IPS-NIHi7 (cell line): ENCODE measurements at regions not wholly inside any gene's neighbourhood (a gene's known extent, or its start where the extent isn't known, plus 50 kb on each side); places are given as distances from the start of the nearest gene placed in this dataset.

Experiments used
- DNase-seq: peaks from one replicate; pipeline ENCODE4 v3.0.0; 2012; ENCODE audit warnings: mixed read lengths; ENCODE audit errors: extremely low spot score

GRCh38 chr1:30272277-30273020 is 450.9 kb downstream of the MATN1 start:
- no peak for DNase-seq

DNA sequence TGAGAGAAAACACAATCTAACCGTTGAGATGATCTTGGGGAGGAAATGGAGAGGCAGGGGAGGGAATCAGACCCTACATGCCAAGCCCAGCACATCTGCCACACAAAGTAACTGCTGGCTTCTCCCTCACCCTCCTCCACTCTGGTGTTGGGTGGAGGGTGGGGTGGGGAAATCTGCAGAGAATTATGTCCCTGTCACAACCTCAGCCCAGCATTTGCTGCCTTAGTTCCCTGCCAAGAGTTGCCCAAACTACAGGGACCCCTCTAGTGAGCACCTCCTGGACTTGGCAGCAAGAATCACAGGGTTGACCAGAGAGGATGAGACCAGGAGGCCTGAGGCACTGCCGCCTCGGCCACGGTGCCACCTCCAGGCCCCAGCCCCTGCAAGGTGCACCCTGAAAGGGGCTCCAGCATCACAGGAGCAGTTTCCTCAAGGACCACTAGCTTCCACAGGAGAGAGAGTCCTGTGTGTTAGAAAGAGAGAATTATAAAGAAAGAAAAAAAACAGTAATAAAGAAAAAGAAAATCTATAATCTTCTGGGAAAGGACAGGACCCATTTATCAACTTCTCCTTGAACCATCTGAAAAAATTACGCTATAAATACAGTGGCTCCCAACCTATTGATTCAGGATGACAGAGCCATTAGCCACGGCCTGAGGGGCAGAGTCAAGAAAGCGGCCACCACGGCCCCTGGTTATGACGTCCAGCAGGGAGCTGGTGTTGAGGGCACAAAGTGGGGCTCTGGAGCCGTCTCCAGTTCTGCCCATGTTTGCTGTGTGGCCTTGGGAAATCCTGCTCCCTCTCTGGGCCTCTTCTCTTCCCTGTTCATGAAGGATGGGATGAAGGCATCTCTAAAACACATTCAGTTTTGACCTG is 451.7 kb downstream of the MATN1 start:
- DNase-seq = no peak

DNA sequence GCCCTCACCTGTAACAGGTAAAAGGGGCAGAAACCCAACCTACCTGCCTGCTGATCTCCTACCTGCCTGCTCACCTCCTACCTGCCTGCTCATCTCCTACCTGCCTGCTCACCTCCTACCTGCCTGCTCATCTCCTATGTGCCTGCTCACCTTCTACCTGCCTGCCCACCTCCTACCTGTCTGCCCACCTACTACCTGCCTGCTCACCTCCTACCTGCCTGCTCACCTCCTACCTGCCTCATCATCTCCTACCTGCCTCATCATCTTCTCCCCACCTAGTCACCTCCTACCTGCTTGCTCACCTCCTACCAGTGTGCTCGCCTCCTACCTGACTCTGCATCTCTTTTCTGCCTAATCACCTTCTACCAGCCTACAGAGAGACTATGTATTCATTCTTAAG is 452.9 kb downstream of the MATN1 start:
- DNase-seq = no peak

- DNase-seq = no peak
Observed at GRCh38 chr1:30268923-30269666, 454.3 kb downstream of the MATN1 start.

GRCh38 chr1:30267856-30268255 is 455.5 kb downstream of the MATN1 start:
- no peak for DNase-seq

DNA sequence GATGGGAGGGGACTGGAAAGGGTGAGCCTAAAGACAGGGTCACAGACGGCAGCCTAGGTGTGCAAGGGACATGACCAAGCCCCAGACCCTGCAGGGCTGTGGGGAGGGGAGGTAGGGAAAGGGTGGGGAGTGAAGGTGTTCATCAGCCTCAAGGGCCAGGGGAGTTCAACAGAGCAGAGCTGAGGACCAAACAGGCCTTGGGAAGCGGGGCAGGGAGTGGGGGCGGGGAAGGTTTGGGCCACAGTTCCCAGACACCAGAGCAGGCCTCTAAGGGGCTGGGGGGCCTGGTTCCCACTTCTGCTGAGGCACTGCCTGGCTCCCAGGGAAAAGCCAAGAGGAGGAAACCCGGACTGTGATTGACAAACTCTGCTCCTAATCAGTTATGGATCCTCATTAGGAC is 456.3 kb downstream of the MATN1 start:
- no peak for DNase-seq

DNA sequence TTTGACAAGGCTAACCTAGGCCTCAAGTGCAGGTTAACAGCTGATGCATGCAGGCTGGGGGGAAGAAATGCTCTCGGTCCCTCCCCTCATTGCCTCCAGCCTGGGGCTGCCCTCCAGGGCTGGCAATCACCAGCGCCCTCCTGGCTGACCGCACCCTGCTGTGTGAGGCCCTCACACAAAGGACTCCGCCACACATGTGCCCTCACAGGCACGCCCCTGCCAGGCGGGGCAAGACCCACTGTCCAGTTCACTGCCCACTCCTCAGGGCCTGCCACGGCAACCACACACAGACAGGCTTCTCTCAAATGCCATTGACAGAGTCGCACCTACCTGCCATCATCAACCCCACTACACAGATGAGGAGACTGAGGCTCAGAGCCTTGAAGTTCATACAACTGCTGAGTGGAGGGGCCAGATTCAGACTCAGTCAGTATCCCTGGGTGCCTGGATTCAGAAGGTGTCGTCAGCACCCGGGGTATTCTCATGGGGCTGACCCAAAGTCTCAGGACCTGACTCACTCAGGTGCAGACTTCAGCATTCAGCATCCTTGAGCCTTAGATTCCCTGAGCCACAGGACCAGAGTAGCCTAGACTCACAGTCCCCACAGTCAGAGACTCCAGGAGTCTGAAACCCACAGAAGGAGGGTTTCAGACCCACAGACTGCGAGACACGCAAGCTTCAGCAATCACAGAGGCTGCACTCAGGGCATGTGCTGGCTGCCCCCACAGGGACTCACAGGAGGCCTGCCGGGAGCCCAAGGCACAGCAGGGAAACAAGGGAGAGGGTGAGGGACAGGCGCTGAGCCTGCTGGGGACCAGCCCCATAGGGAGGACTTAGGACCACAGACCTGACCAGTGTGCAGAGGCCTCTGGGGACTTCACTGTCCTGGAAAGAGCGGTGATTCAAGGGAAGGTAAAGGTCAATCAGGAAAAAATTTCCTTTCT is 458.0 kb downstream of the MATN1 start:
- DNase-seq = no peak

DNA sequence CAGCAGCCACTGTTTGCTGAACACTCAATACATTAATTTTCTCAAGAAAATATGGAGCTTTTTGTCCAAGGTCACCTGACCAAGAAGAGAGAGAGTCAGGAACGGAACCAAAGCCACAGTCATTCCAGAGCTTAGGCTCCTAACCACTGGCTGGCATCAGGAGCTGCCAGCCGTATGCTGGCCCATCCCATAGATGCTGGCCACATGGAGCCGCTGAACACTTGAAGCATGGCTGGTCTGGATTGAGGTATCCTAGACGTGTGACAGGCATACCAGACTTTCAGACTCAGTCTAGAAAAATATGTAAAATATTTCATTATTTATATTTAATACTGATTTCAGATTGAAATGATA is 458.7 kb downstream of the MATN1 start:
- no peak for DNase-seq

- DNase-seq = no peak
Observed at GRCh38 chr1:30263888-30264671, 459.3 kb downstream of the MATN1 start.

- no peak for DNase-seq
Observed at GRCh38 chr1:30263405-30263804, 460.0 kb downstream of the MATN1 start.

GRCh38 chr1:30262158-30262557 is 461.2 kb downstream of the MATN1 start:
- no peak for DNase-seq

DNA sequence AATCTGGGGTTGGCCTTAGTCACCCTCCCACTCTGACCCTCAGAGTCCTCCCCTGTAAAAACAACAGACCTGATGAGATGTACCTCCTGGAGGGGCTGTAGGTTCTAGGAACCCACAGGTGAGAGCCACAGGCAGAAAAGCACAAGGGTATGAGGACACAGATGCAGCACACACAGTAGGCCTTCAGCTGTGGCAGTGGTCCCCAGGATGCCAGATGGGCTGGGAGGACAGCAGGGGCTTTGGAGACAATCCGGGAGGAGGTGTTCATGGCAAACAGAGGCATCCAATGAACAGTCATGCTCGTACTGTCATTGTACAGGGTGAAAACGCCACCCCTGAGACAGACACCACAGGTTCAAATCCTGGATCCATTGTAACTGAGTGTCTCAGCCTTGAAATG is 463.1 kb downstream of the MATN1 start:
- no peak for DNase-seq

DNA sequence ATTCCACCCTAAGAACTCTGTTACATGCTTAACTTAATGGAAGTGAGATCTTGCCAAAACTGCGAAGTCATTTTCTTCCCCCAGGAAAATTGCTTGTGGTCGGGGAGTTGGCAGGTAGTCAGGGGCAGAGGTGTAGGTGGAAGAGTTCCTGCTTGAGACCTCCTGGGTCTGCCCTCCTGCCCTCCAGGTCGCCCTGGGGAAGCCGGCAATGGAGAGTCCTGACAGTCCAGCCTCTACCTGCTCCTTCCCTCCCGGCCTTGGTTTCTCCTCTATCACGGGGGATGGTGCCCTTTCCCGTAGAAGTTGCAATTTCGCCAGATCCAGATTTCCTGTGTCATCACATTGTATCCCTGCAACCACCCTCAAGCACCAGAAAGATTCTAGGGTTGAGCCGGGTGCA is 463.8 kb downstream of the MATN1 start:
- DNase-seq = no peak

DNA sequence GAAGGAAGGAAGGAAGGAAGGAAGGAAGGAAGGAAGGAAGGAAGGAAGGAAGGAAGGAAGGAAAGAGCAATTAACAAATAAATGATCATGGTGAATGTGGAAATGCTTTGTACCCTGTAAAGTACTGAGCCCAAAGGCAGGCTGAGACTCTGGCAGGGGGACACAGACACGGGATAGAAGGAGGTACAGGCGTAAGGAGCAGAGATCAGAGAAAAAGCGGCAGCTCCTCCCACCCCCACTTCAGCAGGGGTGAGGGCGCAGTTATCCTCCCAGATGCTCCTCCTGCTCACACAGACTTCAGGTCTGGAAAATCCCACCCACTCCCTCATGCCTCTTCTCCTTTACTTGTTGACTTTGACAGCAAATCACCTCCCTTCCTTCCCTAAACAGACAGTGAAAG is 464.5 kb downstream of the MATN1 start:
- peak; percentile 39 for DNase-seq

GRCh38 chr1:30258471-30258870 is 464.9 kb downstream of the MATN1 start:
- no peak for DNase-seq

DNA sequence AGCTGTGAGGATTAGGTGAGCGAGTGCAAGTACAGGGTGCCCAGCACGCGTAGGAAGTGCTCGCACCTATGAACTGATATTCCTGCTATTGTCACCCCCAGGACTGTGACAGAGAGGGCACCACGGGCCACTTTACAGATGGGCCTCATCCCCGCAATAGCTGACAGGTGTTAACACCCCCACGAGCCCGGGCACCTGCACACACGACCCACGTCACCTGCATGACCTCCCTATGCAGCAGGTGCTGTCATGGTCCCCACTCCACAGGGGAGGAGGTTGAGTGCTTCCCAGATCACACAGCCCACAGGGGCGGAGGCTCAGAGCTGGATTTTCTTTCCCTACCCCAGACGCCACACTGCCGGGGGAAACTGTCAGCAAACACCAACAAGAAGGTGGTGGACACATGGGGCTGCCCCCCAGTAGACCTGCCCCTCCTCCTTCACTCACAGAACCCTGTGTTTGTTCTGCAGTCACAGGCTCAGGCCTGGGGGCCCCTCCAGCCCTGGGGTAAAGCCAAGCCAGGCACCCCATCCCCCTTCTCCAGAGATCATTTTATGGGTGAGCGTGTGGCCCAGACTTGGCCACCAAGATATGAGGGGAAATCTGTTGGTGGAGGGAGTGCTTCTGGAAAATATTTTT is 465.5 kb downstream of the MATN1 start:
- DNase-seq = no peak

DNA sequence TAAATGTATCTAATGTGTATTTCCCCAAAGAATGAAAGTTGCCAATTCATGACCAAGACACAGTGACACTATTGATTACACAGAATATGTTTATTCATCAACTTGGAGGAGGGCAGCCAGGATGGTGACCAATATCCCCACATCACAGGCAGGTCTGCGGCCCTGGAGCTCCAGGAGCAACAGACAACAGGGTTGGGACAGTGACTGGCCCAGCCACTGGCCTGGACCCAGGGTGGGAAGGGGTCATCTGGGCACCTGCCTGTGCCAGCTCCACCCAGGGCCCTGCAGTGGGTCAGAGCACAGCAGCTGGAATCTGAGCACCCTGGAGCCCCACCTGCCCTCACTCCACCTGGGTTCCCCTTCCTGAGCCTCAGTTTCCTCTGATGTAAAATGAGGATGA is 466.1 kb downstream of the MATN1 start:
- no peak for DNase-seq

- DNase-seq = no peak
Observed at GRCh38 chr1:30256911-30257310, 466.5 kb downstream of the MATN1 start.

GRCh38 chr1:30255111-30255724 is 468.2 kb downstream of the MATN1 start:
- no peak for DNase-seq
